ENCODE measurements at regions not wholly inside any gene's neighbourhood (a gene's known extent, or its start where the extent isn't known, plus 50 kb on each side); places are given as distances from the start of the nearest gene placed in this dataset.

DNA sequence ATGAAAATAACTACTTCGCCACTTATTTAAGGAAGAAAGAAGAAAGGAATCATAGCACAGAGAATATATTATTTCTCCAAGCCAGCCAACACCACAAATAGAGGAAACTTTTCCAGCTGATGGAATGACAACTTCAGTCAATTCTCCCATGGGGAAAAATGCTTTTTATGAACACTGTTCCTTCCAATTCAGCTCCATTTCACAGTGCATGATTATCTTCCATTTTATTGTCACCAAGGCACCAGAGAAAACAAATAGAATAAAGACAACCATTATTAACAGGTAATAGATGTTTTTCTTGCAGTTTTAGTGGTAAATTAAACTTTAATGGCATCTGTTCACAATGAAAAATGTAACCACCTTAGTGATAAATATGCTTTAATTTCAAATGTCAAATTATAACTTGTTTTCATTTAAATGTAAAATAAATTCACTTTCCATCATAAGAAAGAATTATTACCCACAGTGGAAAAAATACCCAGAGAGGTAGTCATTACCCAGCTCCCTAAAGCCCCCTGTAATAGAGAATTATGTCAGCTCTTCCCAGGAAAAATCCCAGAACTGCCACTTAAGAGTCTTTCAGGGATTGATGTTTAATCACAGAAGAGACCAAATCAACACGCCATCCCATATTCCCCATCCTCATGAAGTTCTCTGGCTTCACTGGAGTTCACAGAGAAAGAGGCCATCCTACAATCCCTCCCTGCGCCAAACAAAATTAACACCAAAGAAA lies 828.3 kb upstream of the TMEM132C start:
- TF ChIP-seq CTCF (IDR thresholded peaks at IDR 0.05) = no peak
- TF ChIP-seq EP300 (IDR thresholded peaks at IDR 0.05) = no peak
- TF ChIP-seq POLR2AphosphoS5 (IDR thresholded peaks at IDR 0.05) = no peak

Measured in stomach (tissue), 4 donors.